ENCODE measurements at regions not wholly inside any gene's neighbourhood (a gene's known extent, or its start where the extent isn't known, plus 50 kb on each side); places are given as distances from the start of the nearest gene placed in this dataset.

- no peak for TF ChIP-seq TEAD4 (IDR thresholded peaks at IDR 0.05; ENCODE audit: low read depth, low read length)
- TF ChIP-seq ATF3 (IDR thresholded peaks at IDR 0.05; ENCODE audit: insufficient read depth, low read depth, low read length): no peak
- no peak for TF ChIP-seq GABPA (IDR thresholded peaks at IDR 0.05; ENCODE audit: borderline replicate concordance, insufficient read depth, low read length)
- no peak for TF ChIP-seq SRF (IDR thresholded peaks at IDR 0.05; ENCODE audit: low read depth, low read length)
- TF ChIP-seq POLR2A (IDR thresholded peaks at IDR 0.05; ENCODE audit: control extremely low read depth in 1 of 2, low read depth in 2 of 2, low read length in 2 of 2): no peak
These were observed 506.6 kb upstream of the GHITM start for GRCh38 chr10:83632701-83633100.
